ENCODE measurements at regions not wholly inside any gene's neighbourhood (a gene's known extent, or its start where the extent isn't known, plus 50 kb on each side); places are given as distances from the start of the nearest gene placed in this dataset.
"Not testable (repeated sequence)": the region's sequence is repeated elsewhere in the genome, so short reads cannot be mapped to it uniquely, and the experiment has no call there.

DNA sequence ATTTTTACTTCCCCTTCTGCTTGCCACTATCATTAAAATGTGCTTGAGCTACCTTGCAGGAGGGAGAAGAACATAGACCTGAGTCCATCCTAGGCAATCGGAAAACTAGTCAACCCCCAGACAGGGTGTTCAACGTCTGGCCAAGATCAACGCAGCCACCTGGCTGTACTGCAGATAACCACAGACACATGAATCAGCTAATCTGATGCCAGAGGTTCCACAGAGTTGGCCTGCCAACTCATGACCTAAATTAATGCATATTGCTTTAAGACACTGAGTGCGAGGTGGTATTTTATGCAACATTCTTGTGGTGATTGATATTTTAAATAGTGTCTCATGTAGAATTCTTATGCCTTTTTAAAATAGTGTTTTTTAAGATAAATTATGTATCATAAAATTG lies 1283.8 kb upstream of the PABPC4L start:
- TF ChIP-seq POLR2A (IDR thresholded peaks at IDR 0.05), result no peak
- no peak for DNase-seq (ENCODE audit: low spot score)
- intact Hi-C loops (cut with DNase I), result no loop called here
- H3K27me3 ChIP-seq (replicated peaks; ENCODE audit: insufficient read depth), result no peaks in the 10 kb centered on the region
- no peak overlapping the region for H3K4me3 ChIP-seq
- no peaks in the 10 kb centered on the region for H3K4me1 ChIP-seq (replicated peaks)
- WGBS, result 88% methylated on average over 4 of the region's 4 CpGs
- H3K36me3 ChIP-seq, result no peaks in the 10 kb centered on the region
- H3K9me3 ChIP-seq, result no peaks in the 10 kb centered on the region
- no peak overlapping the region for H3K27ac ChIP-seq

DNA sequence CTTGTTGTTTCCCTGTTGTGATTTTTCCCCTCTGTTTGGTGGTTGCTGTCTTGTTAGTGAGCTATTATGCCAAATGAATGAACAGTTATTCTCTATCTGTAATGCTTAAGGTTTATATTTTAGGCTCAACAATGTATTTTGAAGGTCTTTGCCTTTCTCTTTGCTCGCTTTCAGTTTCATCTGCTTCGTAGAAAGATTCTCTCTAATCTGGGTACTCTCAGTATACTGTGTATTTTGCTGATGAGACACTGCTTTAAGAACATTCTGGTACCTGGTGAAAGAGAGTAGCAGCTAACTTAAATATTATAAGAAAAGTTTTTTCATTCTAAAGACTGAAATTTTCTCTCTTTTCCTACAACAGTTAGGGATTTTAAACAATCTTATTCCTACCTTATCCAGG lies 1274.7 kb upstream of the PABPC4L start:
- no peaks in the 10 kb centered on the region for H3K36me3 ChIP-seq
- TF ChIP-seq, protein P1, sequence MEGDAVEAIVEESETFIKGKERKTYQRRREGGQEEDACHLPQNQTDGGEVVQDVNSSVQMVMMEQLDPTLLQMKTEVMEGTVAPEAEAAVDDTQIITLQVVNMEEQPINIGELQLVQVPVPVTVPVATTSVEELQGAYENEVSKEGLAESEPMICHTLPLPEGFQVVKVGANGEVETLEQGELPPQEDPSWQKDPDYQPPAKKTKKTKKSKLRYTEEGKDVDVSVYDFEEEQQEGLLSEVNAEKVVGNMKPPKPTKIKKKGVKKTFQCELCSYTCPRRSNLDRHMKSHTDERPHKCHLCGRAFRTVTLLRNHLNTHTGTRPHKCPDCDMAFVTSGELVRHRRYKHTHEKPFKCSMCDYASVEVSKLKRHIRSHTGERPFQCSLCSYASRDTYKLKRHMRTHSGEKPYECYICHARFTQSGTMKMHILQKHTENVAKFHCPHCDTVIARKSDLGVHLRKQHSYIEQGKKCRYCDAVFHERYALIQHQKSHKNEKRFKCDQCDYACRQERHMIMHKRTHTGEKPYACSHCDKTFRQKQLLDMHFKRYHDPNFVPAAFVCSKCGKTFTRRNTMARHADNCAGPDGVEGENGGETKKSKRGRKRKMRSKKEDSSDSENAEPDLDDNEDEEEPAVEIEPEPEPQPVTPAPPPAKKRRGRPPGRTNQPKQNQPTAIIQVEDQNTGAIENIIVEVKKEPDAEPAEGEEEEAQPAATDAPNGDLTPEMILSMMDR (IDR thresholded peaks at IDR 0.05), result no peak
- no peak for TF ChIP-seq POLR2AphosphoS5 (IDR thresholded peaks at IDR 0.05)
- no peak for TF ChIP-seq POLR2A (IDR thresholded peaks at IDR 0.05)
- DNase-seq (ENCODE audit: low spot score), result no peak
- WGBS, result 84% methylated on average over 2 of the region's 2 CpGs
- no peak overlapping the region for H3K4me3 ChIP-seq
- no peaks in the 10 kb centered on the region for H3K9me3 ChIP-seq
- no peaks in the 10 kb centered on the region for H3K4me1 ChIP-seq (replicated peaks)
- H3K27ac ChIP-seq, result no peak overlapping the region
- intact Hi-C loops (cut with DNase I), result no loop called here
- no peaks in the 10 kb centered on the region for H3K27me3 ChIP-seq (replicated peaks; ENCODE audit: insufficient read depth)

DNA sequence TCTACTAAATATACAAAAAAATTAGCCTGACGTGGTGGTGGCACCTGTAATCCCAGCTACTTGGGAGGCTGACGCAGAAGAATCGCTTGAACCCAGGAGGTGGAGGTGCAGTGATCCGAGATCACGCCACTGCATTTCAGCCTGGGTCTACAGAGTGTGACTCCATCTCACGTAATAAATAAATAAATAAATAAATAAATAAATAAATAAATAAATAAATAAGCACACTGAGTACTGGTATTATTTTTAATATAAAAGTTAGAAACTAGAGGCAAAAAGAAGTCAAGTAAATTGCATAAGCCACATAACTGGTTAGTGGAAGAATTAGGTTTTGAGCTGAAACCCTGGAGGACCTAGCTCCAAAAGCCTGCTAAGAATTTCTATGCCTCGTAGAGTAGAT lies 1262.7 kb upstream of the PABPC4L start:
- no peak for DNase-seq (ENCODE audit: low spot score)
- intact Hi-C loops (cut with DNase I), result no loop called here
- 80% methylated on average over 7 of the region's 7 CpGs for WGBS
- no peaks in the 10 kb centered on the region for H3K4me1 ChIP-seq (replicated peaks)
- H3K36me3 ChIP-seq, result no peaks in the 10 kb centered on the region
- no peak for TF ChIP-seq POLR2A (IDR thresholded peaks at IDR 0.05)
- TF ChIP-seq, protein P1 (IDR thresholded peaks at IDR 0.05), result no peak
- H3K27me3 ChIP-seq (replicated peaks; ENCODE audit: insufficient read depth), result no peaks in the 10 kb centered on the region
- H3K9me3 ChIP-seq, result no peaks in the 10 kb centered on the region
- no peak overlapping the region for H3K27ac ChIP-seq
- no peak overlapping the region for H3K4me3 ChIP-seq

DNA sequence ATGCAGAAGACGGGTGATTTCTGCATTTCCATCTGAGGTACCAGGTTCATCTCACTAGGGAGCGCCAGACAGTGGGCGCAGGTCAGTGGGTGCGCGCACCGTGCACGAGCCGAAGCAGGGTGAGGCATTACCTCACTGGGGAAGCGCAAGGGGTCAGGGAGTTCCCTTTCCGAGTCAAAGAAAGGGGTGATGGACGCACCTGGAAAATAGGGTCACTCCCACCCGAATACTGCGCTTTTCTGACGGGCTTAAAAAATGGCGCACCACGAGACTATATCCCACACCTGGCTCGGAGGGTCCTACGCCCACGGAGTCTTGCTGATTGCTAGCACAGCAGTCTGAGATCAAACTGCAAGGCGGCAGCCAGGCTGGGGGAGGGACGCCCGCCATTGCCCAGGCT lies 1246.0 kb upstream of the PABPC4L start:
- intact Hi-C loops (cut with DNase I); H3K36me3 ChIP-seq; H3K27me3 ChIP-seq (replicated peaks; ENCODE audit: insufficient read depth); DNase-seq (ENCODE audit: low spot score); H3K4me3 ChIP-seq; H3K9me3 ChIP-seq; H3K27ac ChIP-seq; H3K4me1 ChIP-seq (replicated peaks): not testable (repeated sequence)
- 88% methylated on average over 22 of the region's 22 CpGs for WGBS

DNA sequence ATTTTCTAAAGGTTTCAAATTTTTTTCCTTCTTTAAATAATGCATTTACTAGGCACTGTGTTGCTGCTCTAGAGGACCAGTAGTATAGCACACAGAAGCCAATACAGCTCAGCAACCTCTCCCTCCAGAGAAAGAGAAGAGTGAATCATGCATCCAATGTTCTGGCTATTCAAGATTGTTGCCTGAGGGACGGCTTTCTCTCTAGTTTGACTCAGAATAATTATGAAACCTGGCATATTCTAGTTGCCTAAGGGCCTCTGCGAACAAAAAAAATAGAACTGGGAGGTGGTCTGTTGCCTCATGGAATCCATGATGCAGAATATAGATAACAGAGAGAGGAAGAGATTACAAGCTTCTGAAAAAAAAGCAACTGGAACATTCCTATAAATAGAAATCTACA lies 1233.3 kb upstream of the PABPC4L start:
- H3K4me1 ChIP-seq (replicated peaks), result no peaks in the 10 kb centered on the region
- no peak overlapping the region for H3K4me3 ChIP-seq
- no peak for TF ChIP-seq POLR2A (IDR thresholded peaks at IDR 0.05)
- TF ChIP-seq, protein P1 (IDR thresholded peaks at IDR 0.05), result no peak
- TF ChIP-seq POLR2AphosphoS5 (IDR thresholded peaks at IDR 0.05), result no peak
- WGBS, result 79% methylated on average over 2 of the region's 2 CpGs
- H3K9me3 ChIP-seq, result no peaks in the 10 kb centered on the region
- DNase-seq (ENCODE audit: low spot score), result no peak
- H3K36me3 ChIP-seq, result no peaks in the 10 kb centered on the region
- intact Hi-C loops (cut with DNase I), result no loop called here
- H3K27ac ChIP-seq, result no peak overlapping the region
- H3K27me3 ChIP-seq (replicated peaks; ENCODE audit: insufficient read depth), result no peaks in the 10 kb centered on the region

DNA sequence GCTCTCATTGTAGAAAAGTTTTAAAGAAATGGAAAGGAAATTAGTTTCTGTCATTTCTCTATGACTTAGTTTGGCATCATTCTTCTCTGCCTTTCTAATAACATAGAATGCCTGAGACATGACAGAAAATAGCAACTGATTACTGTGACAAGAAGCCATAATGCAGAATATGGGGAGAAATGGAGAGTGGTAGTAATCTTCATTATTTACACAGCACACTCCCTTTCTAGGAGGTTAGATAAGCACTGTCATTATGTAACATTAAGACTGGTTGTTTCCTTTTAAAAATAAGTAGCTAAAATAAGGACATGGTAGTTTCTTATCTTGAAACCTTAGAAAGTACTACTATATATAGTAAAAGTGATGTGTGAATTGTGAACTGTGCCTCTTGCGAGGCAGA lies 1227.9 kb upstream of the PABPC4L start:
- no peak overlapping the region for H3K27ac ChIP-seq
- no peaks in the 10 kb centered on the region for H3K27me3 ChIP-seq (replicated peaks; ENCODE audit: insufficient read depth)
- no peaks in the 10 kb centered on the region for H3K4me1 ChIP-seq (replicated peaks)
- no peaks in the 10 kb centered on the region for H3K9me3 ChIP-seq
- no peak for DNase-seq (ENCODE audit: low spot score)
- TF ChIP-seq, protein P1 (IDR thresholded peaks at IDR 0.05), result no peak
- no peak for TF ChIP-seq POLR2AphosphoS5 (IDR thresholded peaks at IDR 0.05)
- TF ChIP-seq POLR2A (IDR thresholded peaks at IDR 0.05), result no peak
- WGBS, result 48% methylated on average over 1 of the region's 1 CpG
- H3K36me3 ChIP-seq, result no peaks in the 10 kb centered on the region
- intact Hi-C loops (cut with DNase I), result no loop called here
- no peak overlapping the region for H3K4me3 ChIP-seq

Data from prostate gland (tissue), 2 donors.